Activated CD8-positive, alpha-beta memory T cell treated with anti-CD3 and anti-CD28 coated beads for 48 hours (primary cell): ENCODE measurements at regions not wholly inside any gene's neighbourhood (a gene's known extent, or its start where the extent isn't known, plus 50 kb on each side); places are given as distances from the start of the nearest gene placed in this dataset.
"Not testable (repeated sequence)": the region's sequence is repeated elsewhere in the genome, so short reads cannot be mapped to it uniquely, and the experiment has no call there.

ENCODE experiments used
- DNase-seq, 3 experiments: peaks; one replicate each; pipeline ENCODE4 v3.0.0-alpha.2; 2020; ENCODE audit warnings: low read depth in 2 of 3, low spot score in 2 of 3

- no peak for DNase-seq
These were observed 56.4 kb downstream of the FOXF2 start for GRCh38 chr6:1445650-1446330.

GRCh38 chr6:1449896-1450295 lies 60.5 kb downstream of the FOXF2 start:
- DNase-seq = no peak

DNA sequence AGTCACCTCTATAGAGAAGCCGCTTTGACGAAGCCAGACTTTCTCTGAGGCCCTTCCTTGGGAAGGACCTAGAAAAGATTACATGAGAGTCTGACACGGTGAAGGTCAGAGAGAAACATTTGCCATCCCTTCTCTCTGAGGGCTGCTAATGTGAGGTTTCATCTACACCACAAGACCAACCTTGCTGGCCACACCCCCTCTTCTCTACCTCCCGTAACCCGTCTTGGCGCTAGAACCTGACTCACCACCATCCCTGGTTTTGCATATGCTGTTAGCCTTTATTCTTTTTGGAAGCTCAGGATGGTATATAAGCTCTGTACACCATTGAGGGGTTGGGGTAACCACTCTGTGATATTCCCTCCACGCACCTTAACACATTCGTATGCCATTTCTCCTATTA lies 63.6 kb downstream of the FOXF2 start:
- DNase-seq = no peak

DNA sequence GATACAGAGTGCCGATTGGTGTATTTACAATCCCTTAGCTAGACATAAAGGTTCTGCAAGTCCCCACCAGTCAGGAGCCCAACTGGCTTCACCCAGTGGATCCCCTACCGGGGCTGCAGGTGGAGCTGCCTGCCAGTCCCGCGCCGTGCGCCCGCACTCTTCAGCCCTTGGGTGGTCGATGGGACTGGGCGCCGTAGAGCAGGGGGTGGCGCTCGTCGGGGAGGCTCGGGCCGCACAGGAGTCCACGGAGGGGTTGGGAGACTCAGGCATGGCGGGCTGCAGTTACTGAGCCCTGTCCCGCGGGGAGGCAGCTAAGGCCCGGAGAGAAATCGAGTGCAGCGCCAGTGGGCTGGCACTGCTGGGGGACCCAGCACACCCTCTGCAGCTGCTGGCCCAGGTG lies 67.4 kb downstream of the FOXF2 start:
- DNase-seq = not testable (repeated sequence)

GRCh38 chr6:1461207-1461606 lies 71.8 kb downstream of the FOXF2 start:
- no peak for DNase-seq

GRCh38 chr6:1461736-1462135 lies 72.4 kb downstream of the FOXF2 start:
- no peak for DNase-seq

DNA sequence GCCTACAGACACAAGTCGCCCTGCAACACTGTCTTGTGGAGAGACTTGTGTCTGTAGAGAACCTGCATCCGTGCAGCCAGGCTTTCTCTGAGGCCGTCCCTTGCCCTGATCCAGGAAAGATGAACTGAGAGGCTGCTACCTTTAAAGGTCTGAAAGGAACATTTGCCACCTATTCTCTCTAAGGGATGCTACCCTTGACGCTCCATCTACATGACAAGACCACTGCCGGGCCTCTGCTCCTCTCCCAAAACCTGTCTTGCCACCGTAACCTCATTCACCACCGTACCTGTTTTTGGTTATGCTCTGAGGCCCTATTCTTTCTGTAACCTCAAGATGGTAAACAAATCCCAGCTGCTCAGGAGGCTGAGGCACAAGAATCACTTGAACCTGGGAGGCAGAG lies 73.9 kb downstream of the FOXF2 start:
- no peak for DNase-seq

DNA sequence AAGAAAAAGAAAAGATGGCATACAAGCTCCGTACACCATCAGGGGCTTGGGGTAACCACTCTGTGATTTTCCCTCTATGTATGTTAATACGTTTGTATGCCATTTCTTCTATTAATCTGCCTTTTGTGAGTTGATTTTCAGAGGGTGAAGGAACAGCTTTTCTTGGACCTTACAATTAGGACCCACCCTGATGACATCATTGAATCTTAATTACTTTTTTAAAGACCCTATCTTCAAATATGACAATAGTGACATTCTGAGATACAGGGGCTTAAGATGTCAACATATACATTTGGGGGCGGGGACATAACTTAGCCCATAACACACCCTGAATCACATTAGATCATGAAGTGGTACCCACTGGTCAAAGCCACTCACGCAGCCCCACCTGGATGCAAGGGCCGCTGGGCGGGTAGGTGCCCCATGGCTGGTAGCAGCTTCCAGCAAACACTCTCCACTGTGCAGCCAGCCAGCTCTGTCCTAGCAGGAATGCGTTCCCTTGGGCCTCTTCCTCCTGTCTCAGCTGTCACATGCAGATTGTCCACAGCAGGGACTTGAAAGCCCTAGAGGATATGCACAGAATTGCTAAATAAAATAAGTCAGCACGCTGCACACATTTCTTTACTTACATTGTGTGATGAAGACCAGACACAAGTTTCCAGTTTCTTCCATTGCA lies 74.5 kb downstream of the FOXF2 start:
- DNase-seq = no peak

- no peak for DNase-seq
These were observed 75.5 kb downstream of the FOXF2 start for GRCh38 chr6:1464781-1465370.

GRCh38 chr6:1468126-1468525 lies 78.8 kb downstream of the FOXF2 start:
- DNase-seq = no peak

DNA sequence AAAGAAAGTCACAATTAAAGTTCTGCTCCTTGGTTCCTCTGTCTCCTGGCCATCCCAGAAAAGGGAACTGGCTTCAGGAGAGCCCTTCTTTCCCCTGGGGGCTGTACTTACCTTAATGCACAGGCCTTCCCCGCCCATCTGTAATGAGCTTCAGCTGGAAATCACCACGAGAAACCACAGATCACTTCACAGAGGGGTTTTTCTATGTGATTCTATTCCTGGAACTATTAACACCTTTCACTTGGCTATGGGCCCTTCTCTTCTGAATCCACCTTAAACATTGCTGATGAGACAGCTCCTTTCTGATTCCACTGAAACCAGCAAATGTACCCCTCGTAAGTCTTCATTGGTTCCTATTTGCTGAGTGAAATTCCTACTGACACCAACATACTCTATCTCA lies 80.7 kb downstream of the FOXF2 start:
- DNase-seq = no peak

- no peak for DNase-seq
These were observed 83.3 kb downstream of the FOXF2 start for GRCh38 chr6:1472643-1473042.

GRCh38 chr6:1473166-1473565 lies 83.8 kb downstream of the FOXF2 start:
- no peak for DNase-seq

DNA sequence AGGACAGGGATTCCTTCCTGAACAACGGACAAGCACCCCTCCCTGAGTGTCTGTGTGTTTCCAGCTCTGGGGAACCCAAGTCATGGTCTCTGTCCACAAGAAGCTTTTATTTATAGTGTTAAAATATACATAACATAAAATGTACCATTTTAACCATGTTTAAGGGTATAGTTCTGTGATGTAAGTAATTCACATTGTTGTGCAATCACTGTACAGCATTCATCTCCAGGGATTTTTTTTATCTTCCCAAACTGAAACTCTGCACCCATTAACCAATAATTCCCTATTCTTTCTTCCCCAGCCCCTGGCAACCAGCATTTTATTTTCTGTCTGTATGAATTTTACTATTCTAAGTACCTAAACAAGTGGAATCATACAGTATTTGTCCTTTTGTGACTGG lies 84.2 kb downstream of the FOXF2 start:
- no peak for DNase-seq

GRCh38 chr6:1474205-1474604 lies 84.8 kb downstream of the FOXF2 start:
- DNase-seq = no peak

DNA sequence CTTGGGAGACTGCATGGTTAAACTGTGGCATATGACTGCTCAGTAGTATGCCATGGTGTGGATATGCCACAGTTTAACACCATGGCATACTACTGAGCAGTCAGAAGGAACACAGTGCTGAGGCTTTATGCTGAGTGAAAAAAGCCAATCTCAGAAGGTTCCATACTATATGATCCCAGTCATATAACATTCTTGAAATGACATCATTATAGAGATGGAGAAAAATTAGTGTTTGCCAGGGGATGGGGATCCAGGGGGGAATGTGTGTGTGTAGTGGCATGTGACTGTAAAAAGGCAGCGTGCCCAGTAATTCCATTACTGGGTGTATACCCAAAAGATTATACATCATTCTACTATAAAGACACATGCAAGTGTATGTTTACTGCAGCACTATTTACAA lies 85.8 kb downstream of the FOXF2 start:
- no peak for DNase-seq

- DNase-seq = no peak
These were observed 88.2 kb downstream of the FOXF2 start for GRCh38 chr6:1477432-1478090.

- DNase-seq = not testable (repeated sequence)
These were observed 88.9 kb downstream of the FOXF2 start for GRCh38 chr6:1478163-1478826.

DNA sequence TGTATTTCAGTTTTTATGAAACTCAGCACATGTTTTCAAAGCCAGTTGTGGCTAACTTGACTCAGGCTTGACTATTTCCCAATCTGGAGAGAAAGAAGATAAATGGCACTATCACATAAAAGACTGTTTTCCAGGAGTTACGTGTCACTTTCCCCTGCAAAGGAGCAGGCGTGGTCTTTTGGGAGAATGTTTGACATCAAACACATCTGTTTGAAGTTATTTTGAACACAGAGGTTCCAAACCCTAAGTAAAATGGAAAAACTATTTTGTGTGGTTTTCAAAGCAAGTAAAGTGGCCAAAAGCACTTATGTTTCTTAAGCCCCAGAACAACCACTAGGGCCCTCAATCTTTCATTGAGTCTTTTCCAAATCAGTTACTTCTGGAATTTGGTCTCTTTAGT lies 89.7 kb downstream of the FOXF2 start:
- DNase-seq = no peak

DNA sequence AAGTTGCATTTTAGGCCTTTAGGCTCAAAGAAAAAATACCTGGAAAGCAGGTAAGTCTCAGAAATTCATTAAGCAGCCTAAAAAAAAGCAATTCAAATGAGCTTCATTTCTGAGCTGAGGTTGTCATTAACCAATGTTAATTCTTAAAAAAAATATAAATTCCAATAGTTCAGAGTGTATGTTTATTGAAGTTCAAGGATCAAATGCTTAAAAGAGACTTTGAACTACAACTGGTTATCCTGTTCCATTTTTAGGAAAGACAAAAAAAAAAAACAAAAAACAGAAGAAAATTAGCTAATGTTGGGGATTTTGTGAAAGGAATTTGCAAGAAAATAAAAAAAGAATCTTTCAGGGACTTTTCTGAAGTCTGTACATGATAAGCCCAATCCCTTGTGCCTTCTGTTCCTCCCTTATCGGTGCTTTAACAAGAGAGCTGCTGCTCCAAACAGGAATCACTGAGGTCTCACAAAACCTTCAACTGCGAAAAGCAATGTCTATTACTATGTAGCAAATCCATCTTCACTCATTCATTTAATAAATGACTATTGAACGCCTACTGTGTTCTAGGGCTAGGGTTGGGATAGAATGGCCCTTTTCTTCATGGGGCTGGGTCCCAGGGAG lies 90.3 kb downstream of the FOXF2 start:
- no peak for DNase-seq

GRCh38 chr6:1481286-1481685 lies 91.9 kb downstream of the FOXF2 start:
- no peak for DNase-seq
